Mesenchymal stem cell (in vitro differentiated cells and primary cell): ENCODE measurements at regions not wholly inside any gene's neighbourhood (a gene's known extent, or its start where the extent isn't known, plus 50 kb on each side); places are given as distances from the start of the nearest gene placed in this dataset.

Experiments
- DNase-seq: peaks from one replicate; pipeline ENCODE4 v3.0.0-alpha.2; 2013
- H2AFZ ChIP-seq: one replicate; pipeline ENCODE4 v1.6.1; 2013; ENCODE audit warnings: low read depth, mild to moderate bottlenecking, control low read depth, inconsistent platforms, low read length, moderate library complexity
- H2AK5ac ChIP-seq: 2 replicates; pipeline ENCODE4 v1.6.1; 2013; ENCODE audit warnings: low read length, moderate library complexity, mild to moderate bottlenecking, inconsistent platforms; ENCODE audit not compliant: severe bottlenecking
- H2BK120ac ChIP-seq: one replicate; pipeline ENCODE4 v1.6.1; 2013; ENCODE audit warnings: low read depth, mild to moderate bottlenecking, inconsistent platforms, low read length, moderate library complexity
- H2BK12ac ChIP-seq, 2 experiments: one replicate each; pipeline ENCODE4 v1.6.1; 2013; ENCODE audit warnings: inconsistent platforms in 2 of 2, low read length in 2 of 2, mild to moderate bottlenecking in 2 of 2, moderate library complexity in 2 of 2, control low read depth in 1 of 2
- H2BK15ac ChIP-seq: one replicate; pipeline ENCODE4 v1.6.1; 2013; ENCODE audit warnings: mild to moderate bottlenecking, low read depth, inconsistent platforms; ENCODE audit not compliant: poor library complexity, severe bottlenecking
- H2BK5ac ChIP-seq: 2 replicates; pipeline ENCODE4 v1.6.1; 2013; ENCODE audit warnings: low read depth, mild to moderate bottlenecking, low read length, control low read depth, inconsistent platforms; ENCODE audit not compliant: poor library complexity, severe bottlenecking
- H3K14ac ChIP-seq, 2 experiments: one replicate each; pipeline ENCODE4 v1.6.1; 2013; ENCODE audit warnings: inconsistent platforms in 2 of 2, low read length in 2 of 2, control low read depth in 1 of 2, mild to moderate bottlenecking in 1 of 2, moderate library complexity in 1 of 2
- H3K18ac ChIP-seq, 2 experiments: one replicate each; pipeline ENCODE4 v1.6.1; 2013; ENCODE audit warnings: inconsistent platforms in 2 of 2, low read length in 2 of 2, control low read depth in 1 of 2, low read depth in 1 of 2, mild to moderate bottlenecking in 1 of 2
- H3K23ac ChIP-seq, 2 experiments: one replicate each; pipeline ENCODE4 v1.6.1; 2013; ENCODE audit warnings: inconsistent platforms in 2 of 2, low read length in 2 of 2, mild to moderate bottlenecking in 2 of 2, moderate library complexity in 2 of 2, control low read depth in 1 of 2
- H3K27ac ChIP-seq: 2 replicates; pipeline ENCODE4 v1.5.1; 2013; ENCODE audit warnings: mild to moderate bottlenecking, moderate library complexity, low read length, control low read depth, inconsistent platforms; ENCODE audit not compliant: poor library complexity, severe bottlenecking
- H3K27me3 ChIP-seq, 2 experiments: 2 replicates each; pipeline versions ENCODE4 v1.6.1 to v1.7.0; 2013; ENCODE audit warnings: low read length in 2 of 2, mild to moderate bottlenecking in 2 of 2, moderate library complexity in 2 of 2, control low read depth in 1 of 2, inconsistent platforms in 1 of 2; ENCODE audit not compliant: control insufficient read depth in 1 of 2, insufficient read depth in 1 of 2
- H3K36me3 ChIP-seq, 2 experiments: 2 replicates each; pipeline versions ENCODE4 v1.6.1 to v1.7.0; 2013; ENCODE audit warnings: low read length in 2 of 2, control low read depth in 1 of 2, inconsistent platforms in 1 of 2, low read depth in 1 of 2, mild to moderate bottlenecking in 1 of 2; ENCODE audit not compliant: insufficient read depth in 2 of 2, control insufficient read depth in 1 of 2
- H3K4ac ChIP-seq, 2 experiments: one replicate each; pipeline ENCODE4 v1.6.1; 2013; ENCODE audit warnings: inconsistent platforms in 2 of 2, low read length in 2 of 2, mild to moderate bottlenecking in 2 of 2, moderate library complexity in 2 of 2, control low read depth in 1 of 2, low read depth in 1 of 2
- H3K4me1 ChIP-seq: 2 replicates; pipeline ENCODE4 v1.6.1; 2013; ENCODE audit warnings: low read depth, low read length, control low read depth; ENCODE audit not compliant: control insufficient read depth, insufficient read depth
- H3K4me2 ChIP-seq: 2 replicates; pipeline ENCODE4 v1.6.1; 2013; ENCODE audit warnings: low read length, mild to moderate bottlenecking, inconsistent platforms; ENCODE audit not compliant: poor library complexity, severe bottlenecking
- H3K4me3 ChIP-seq, 2 experiments: 2 replicates each; pipeline versions ENCODE4 v1.5.1 to v1.7.0; 2013; ENCODE audit warnings: low read length in 2 of 2, mild to moderate bottlenecking in 2 of 2, control low read depth in 1 of 2, low read depth in 1 of 2; ENCODE audit not compliant: insufficient read depth in 1 of 2
- H3K79me1 ChIP-seq: replicated peaks from 2 replicates; pipeline ENCODE4 v1.6.1; 2013; ENCODE audit warnings: mild to moderate bottlenecking, control low read depth, low read length, inconsistent platforms; ENCODE audit not compliant: poor library complexity, severe bottlenecking
- H3K9ac ChIP-seq: 2 replicates; pipeline ENCODE4 v1.7.0; 2013; ENCODE audit warnings: mild to moderate bottlenecking, low read length, moderate library complexity
- H3K9me3 ChIP-seq: 2 replicates; pipeline ENCODE4 v1.7.0; 2013; ENCODE audit warnings: mild to moderate bottlenecking, low read length; ENCODE audit not compliant: control insufficient read depth
- H4K8ac ChIP-seq: one replicate; pipeline ENCODE4 v1.6.1; 2013; ENCODE audit warnings: inconsistent platforms, mild to moderate bottlenecking, low read length, moderate library complexity
- H4K91ac ChIP-seq: one replicate; pipeline ENCODE4 v1.6.1; 2013; ENCODE audit warnings: mild to moderate bottlenecking, low read length, inconsistent platforms
- WGBS: methylation state at CpG from one replicate; pipeline ENCODE4 v1.1.7; 2013; ENCODE audit warnings: mixed read lengths; 5-methylcytosine and 5-hydroxymethylcytosine counted together

- H3K4me3 ChIP-seq, result no peak overlapping the region
- no peaks in the 10 kb centered on the region for H3K36me3 ChIP-seq
- H4K8ac ChIP-seq, result no peak overlapping the region
- no peak overlapping the region for H4K91ac ChIP-seq
- no peak overlapping the region for H3K4ac ChIP-seq
- H2AK5ac ChIP-seq, result no peak overlapping the region
- no peak overlapping the region for H3K9ac ChIP-seq
- H3K14ac ChIP-seq, result no peak overlapping the region
- H3K9me3 ChIP-seq, result no peaks in the 10 kb centered on the region
- H2BK12ac ChIP-seq, result no peak overlapping the region
- H3K4me1 ChIP-seq, result no peaks in the 10 kb centered on the region
- H3K4me2 ChIP-seq, result no peak overlapping the region
- no peak overlapping the region for H3K23ac ChIP-seq
- no peaks in the 10 kb centered on the region for H3K27me3 ChIP-seq
- no peak overlapping the region for H2AFZ ChIP-seq
- H2BK15ac ChIP-seq, result no peak overlapping the region
- WGBS, result 67% methylated on average over 1 of the region's 1 CpG
- peak; percentile 3 for DNase-seq
- no peak overlapping the region for H2BK120ac ChIP-seq
- H3K18ac ChIP-seq, result no peak overlapping the region
- H3K27ac ChIP-seq, result no peak overlapping the region
- H2BK5ac ChIP-seq, result no peak overlapping the region
- H3K79me1 ChIP-seq, result no peaks in the 10 kb centered on the region
Observed at GRCh38 chr6:81304466-81304865, 448.0 kb downstream of the TENT5A start.

- Histone ChIP-seq H2BK15ac (no peak overlapping the region), H3K9me3 (no peaks in the 10 kb centered on the region), H3K36me3 (no peaks in the 10 kb centered on the region), H4K8ac (no peak overlapping the region), H3K9ac (no peak overlapping the region), H3K4me3 (no peak overlapping the region), H3K4ac (no peak overlapping the region), H3K4me2 (no peak overlapping the region), H3K4me1 (no peaks in the 10 kb centered on the region), H2BK12ac (no peak overlapping the region), H2BK120ac (no peak overlapping the region), H3K79me1 (no peaks in the 10 kb centered on the region), H3K27ac (no peak overlapping the region), H4K91ac (no peak overlapping the region), H2AFZ (no peak overlapping the region), H2BK5ac (no peak overlapping the region), H3K23ac (no peak overlapping the region), H2AK5ac (no peak overlapping the region), H3K27me3 (no peaks in the 10 kb centered on the region), H3K18ac (no peak overlapping the region), H3K14ac (no peak overlapping the region)
- DNase-seq, result no peak
- 84% methylated on average over 1 of the region's 1 CpG for WGBS
Observed at GRCh38 chr6:81300961-81301360, 451.5 kb downstream of the TENT5A start.

DNA sequence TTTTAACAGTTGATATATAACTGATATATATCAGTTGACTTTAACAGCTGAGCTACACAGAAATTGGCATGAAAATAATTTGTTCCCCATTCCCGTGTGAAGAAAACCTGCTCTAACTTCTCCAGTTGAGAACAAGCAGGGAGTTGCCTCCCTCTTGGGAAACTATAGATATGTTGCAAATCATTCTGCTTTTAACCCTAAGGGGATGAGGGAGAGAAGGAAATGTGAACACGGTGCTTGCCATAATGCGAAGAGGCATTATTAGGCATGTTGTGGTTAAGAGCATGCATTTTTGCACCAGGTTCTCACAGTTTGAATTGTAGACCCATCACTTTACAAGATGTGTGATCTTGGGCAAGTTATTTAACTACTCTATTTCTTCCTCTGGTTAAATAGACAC lies 453.7 kb downstream of the TENT5A start:
- no peak overlapping the region for H3K27ac ChIP-seq
- H2BK15ac ChIP-seq, result no peak overlapping the region
- no peaks in the 10 kb centered on the region for H3K36me3 ChIP-seq
- H4K8ac ChIP-seq, result no peak overlapping the region
- no peak for DNase-seq
- H3K27me3 ChIP-seq, result no peaks in the 10 kb centered on the region
- H2BK120ac ChIP-seq, result no peak overlapping the region
- H3K23ac ChIP-seq, result no peak overlapping the region
- H3K14ac ChIP-seq, result no peak overlapping the region
- no peaks in the 10 kb centered on the region for H3K9me3 ChIP-seq
- H3K4me3 ChIP-seq, result no peak overlapping the region
- no peaks in the 10 kb centered on the region for H3K4me1 ChIP-seq
- no peak overlapping the region for H2BK5ac ChIP-seq
- H3K18ac ChIP-seq, result no peak overlapping the region
- H2AK5ac ChIP-seq, result no peak overlapping the region
- H4K91ac ChIP-seq, result no peak overlapping the region
- no peak overlapping the region for H3K4me2 ChIP-seq
- H3K4ac ChIP-seq, result no peak overlapping the region
- no peak overlapping the region for H3K9ac ChIP-seq
- WGBS, result 84% methylated on average over 3 of the region's 3 CpGs
- H2BK12ac ChIP-seq, result no peak overlapping the region
- H3K79me1 ChIP-seq, result no peaks in the 10 kb centered on the region
- H2AFZ ChIP-seq, result no peak overlapping the region

DNA sequence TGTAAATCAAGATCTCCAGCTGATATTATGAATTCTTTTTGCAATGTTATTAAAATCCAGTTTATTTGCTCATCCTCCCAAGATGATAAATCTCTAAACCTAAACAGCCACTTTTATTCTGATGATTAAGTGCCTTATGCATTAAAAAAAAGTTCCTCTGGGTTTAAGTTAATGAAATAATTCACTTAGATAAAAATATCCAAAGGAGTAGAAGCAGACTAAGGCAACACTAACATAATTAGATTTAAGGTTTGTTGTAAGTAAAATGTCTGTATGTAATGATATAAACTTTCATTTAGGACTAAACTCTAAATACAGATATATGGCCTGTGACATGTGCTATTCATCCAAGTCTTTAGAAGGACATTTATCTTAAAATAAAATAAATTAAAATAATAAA lies 457.2 kb downstream of the TENT5A start:
- no peaks in the 10 kb centered on the region for H3K4me1 ChIP-seq
- H3K9me3 ChIP-seq, result no peaks in the 10 kb centered on the region
- H3K79me1 ChIP-seq, result no peaks in the 10 kb centered on the region
- H3K14ac ChIP-seq, result no peak overlapping the region
- no peak overlapping the region for H3K23ac ChIP-seq
- H2AFZ ChIP-seq, result no peak overlapping the region
- DNase-seq, result no peak
- no peak overlapping the region for H2BK15ac ChIP-seq
- no peak overlapping the region for H3K27ac ChIP-seq
- no peak overlapping the region for H3K18ac ChIP-seq
- no peak overlapping the region for H2BK5ac ChIP-seq
- H4K91ac ChIP-seq, result no peak overlapping the region
- H3K4me2 ChIP-seq, result no peak overlapping the region
- no peak overlapping the region for H4K8ac ChIP-seq
- no peak overlapping the region for H3K9ac ChIP-seq
- no peak overlapping the region for H3K4me3 ChIP-seq
- no peaks in the 10 kb centered on the region for H3K36me3 ChIP-seq
- H2BK12ac ChIP-seq, result no peak overlapping the region
- H2BK120ac ChIP-seq, result no peak overlapping the region
- H3K27me3 ChIP-seq, result no peaks in the 10 kb centered on the region
- H2AK5ac ChIP-seq, result no peak overlapping the region
- no peak overlapping the region for H3K4ac ChIP-seq
